HEK293 (cell line): ENCODE measurements at regions not wholly inside any gene's neighbourhood (a gene's known extent, or its start where the extent isn't known, plus 50 kb on each side); places are given as distances from the start of the nearest gene placed in this dataset.

Experiments used
- CTCF ChIA-PET: fragments of 350-600 bp; formaldehyde crosslinking; extraction: SDS; loops from one replicate; lab custom pipeline; 2021; ENCODE audit warnings: antibody characterized with exemption; lab: Yijun Ruan, JAX
- POLR2A ChIA-PET: fragments of 300-600 bp; formaldehyde crosslinking; extraction: SDS; loops from one replicate; lab custom pipeline; 2020; ENCODE audit warnings: antibody characterized with exemption, inconsistent platforms; lab: Yijun Ruan, JAX
- H3K27ac ChIP-seq: fragments of 200-500 bp; sonication (Bioruptor generic); 2 replicates; pipeline ENCODE4 v1.5.1; 2014; ENCODE audit warnings: low read depth, low read length, control low read depth, inconsistent platforms; ENCODE audit errors: extremely low read depth
- H3K36me3 ChIP-seq, 2 experiments: fragments of 200-500 bp in 1 of 2; sonication (Bioruptor generic) in 1 of 2; 1 replicate in 1 of 2; 2 replicates in 1 of 2; pipeline ENCODE4 v1.5.1; 2014 to 2017; ENCODE audit warnings: inconsistent platforms in 2 of 2, low read length in 2 of 2; ENCODE audit not compliant: control insufficient read depth in 2 of 2, insufficient read depth in 1 of 2
- H3K4me1 ChIP-seq: fragments of 200-500 bp; sonication (Bioruptor generic); 2 replicates; pipeline ENCODE4 v1.5.1; 2014; ENCODE audit warnings: mild to moderate bottlenecking, low read length, inconsistent platforms; ENCODE audit not compliant: control insufficient read depth, insufficient read depth
- H3K4me3 ChIP-seq: 2 replicates; pipeline ENCODE4 v1.5.1; 2011; ENCODE audit warnings: low read depth, mild to moderate bottlenecking, control low read depth, low read length, moderate library complexity
- H3K9me3 ChIP-seq: fragments of 200-500 bp; sonication (Bioruptor generic); 2 replicates; pipeline ENCODE4 v1.5.1; 2014; ENCODE audit warnings: low read depth, low read length, inconsistent platforms; ENCODE audit not compliant: control insufficient read depth, insufficient read depth
- FEZF1 ChIP-seq: fragments of 450-650 bp; formaldehyde crosslinking; IDR thresholded peaks from 2 replicates; pipeline ENCODE4 v1.5.1; 2016; ENCODE audit warnings: missing biosample characterization, missing genetic modification characterization
- MEIS1 ChIP-seq: sonication (generic); formaldehyde crosslinking; IDR thresholded peaks from 2 replicates; pipeline ENCODE4 v1.8.1; 2022; ENCODE audit warnings: missing genetic modification reagents, mild to moderate bottlenecking, borderline replicate concordance
- SP2 ChIP-seq: fragments of 450-650 bp; formaldehyde crosslinking; IDR thresholded peaks from 2 replicates; pipeline ENCODE4 v1.5.1; 2016; ENCODE audit warnings: missing biosample characterization, missing genetic modification characterization
- SP3 ChIP-seq: fragments of 450-650 bp; formaldehyde crosslinking; IDR thresholded peaks from 2 replicates; pipeline ENCODE4 v1.5.1; 2016; ENCODE audit warnings: missing biosample characterization, missing genetic modification characterization
- ZBTB10 ChIP-seq: fragments of 450-650 bp; formaldehyde crosslinking; IDR thresholded peaks from 2 replicates; pipeline ENCODE4 v1.5.1; 2016; ENCODE audit warnings: missing biosample characterization, missing genetic modification characterization
- ZBTB21 ChIP-seq: fragments of 450-650 bp; formaldehyde crosslinking; IDR thresholded peaks from 2 replicates; pipeline ENCODE4 v1.5.1; 2017; ENCODE audit warnings: missing biosample characterization, missing genetic modification characterization
- ZBTB26 ChIP-seq: fragments of 450-650 bp; formaldehyde crosslinking; optimal IDR thresholded peaks from 2 replicates; pipeline ENCODE3; 2016; ENCODE audit warnings: missing biosample characterization, mild to moderate bottlenecking, missing genetic modification characterization
- ZIC2 ChIP-seq: fragments of 450-650 bp; formaldehyde crosslinking; IDR thresholded peaks from 2 replicates; pipeline ENCODE4 v1.5.1; 2016; ENCODE audit warnings: missing biosample characterization, missing genetic modification characterization
- ZNF18 ChIP-seq: fragments of 450-650 bp; formaldehyde crosslinking; IDR thresholded peaks from 2 replicates; pipeline ENCODE4 v1.5.1; 2016; ENCODE audit warnings: missing biosample characterization, missing genetic modification characterization
- ZNF184 ChIP-seq: fragments of 450-650 bp; IDR thresholded peaks from 2 replicates; pipeline ENCODE4 v1.5.1; 2018; ENCODE audit warnings: missing biosample characterization, mild to moderate bottlenecking, missing genetic modification characterization
- ZNF266 ChIP-seq: fragments of 450-650 bp; formaldehyde crosslinking; IDR thresholded peaks from 2 replicates; pipeline ENCODE4 v1.5.1; 2016; ENCODE audit warnings: missing biosample characterization, missing genetic modification characterization, low read depth
- ZNF311 ChIP-seq: fragments of 450-650 bp; formaldehyde crosslinking; IDR thresholded peaks from 2 replicates; pipeline ENCODE4 v1.5.1; 2017; ENCODE audit warnings: missing biosample characterization, missing genetic modification characterization, borderline replicate concordance
- ZNF324 ChIP-seq: fragments of 450-650 bp; formaldehyde crosslinking; IDR thresholded peaks from 2 replicates; pipeline ENCODE4 v1.5.1; 2016; ENCODE audit warnings: missing biosample characterization, missing genetic modification characterization
- ZNF354C ChIP-seq: fragments of 450-650 bp; formaldehyde crosslinking; IDR thresholded peaks from 2 replicates; pipeline ENCODE4 v1.5.1; 2016; ENCODE audit warnings: missing biosample characterization, missing genetic modification characterization, low read depth, borderline replicate concordance
- ZNF398 ChIP-seq: fragments of 450-650 bp; formaldehyde crosslinking; IDR thresholded peaks from 2 replicates; pipeline ENCODE4 v1.5.1; 2017; ENCODE audit warnings: missing biosample characterization, missing genetic modification characterization
- ZNF513 ChIP-seq: fragments of 450-650 bp; IDR thresholded peaks from 2 replicates; pipeline ENCODE4 v1.5.1; 2018; ENCODE audit warnings: missing biosample characterization, missing genetic modification characterization
- ZNF518A ChIP-seq: fragments of 450-650 bp; formaldehyde crosslinking; conservative IDR thresholded peaks from 2 replicates; pipeline ENCODE4 v1.5.1; 2016; ENCODE audit warnings: low read depth, missing biosample characterization, missing genetic modification characterization
- ZNF544 ChIP-seq: fragments of 450-650 bp; formaldehyde crosslinking; IDR thresholded peaks from 2 replicates; pipeline ENCODE4 v1.5.0; 2017; ENCODE audit warnings: missing biosample characterization, missing genetic modification characterization
- ZNF623 ChIP-seq: fragments of 450-650 bp; formaldehyde crosslinking; IDR thresholded peaks from 2 replicates; pipeline ENCODE4 v1.5.1; 2016; ENCODE audit warnings: missing biosample characterization, missing genetic modification characterization
- ZNF624 ChIP-seq: fragments of 450-650 bp; formaldehyde crosslinking; IDR thresholded peaks from 2 replicates; pipeline ENCODE4 v1.5.1; 2017; ENCODE audit warnings: missing biosample characterization, missing genetic modification characterization
- ZNF677 ChIP-seq: fragments of 450-650 bp; IDR thresholded peaks from 2 replicates; pipeline ENCODE4 v1.5.0; 2018; ENCODE audit warnings: missing biosample characterization, mild to moderate bottlenecking, missing genetic modification characterization, moderate library complexity
- ZNF707 ChIP-seq: fragments of 450-650 bp; formaldehyde crosslinking; IDR thresholded peaks from 2 replicates; pipeline ENCODE4 v1.5.1; 2016; ENCODE audit warnings: missing biosample characterization, missing genetic modification characterization
- ZNF76 ChIP-seq: fragments of 450-650 bp; formaldehyde crosslinking; IDR thresholded peaks from 2 replicates; pipeline ENCODE4; 2016; ENCODE audit warnings: low read depth, missing biosample characterization, missing genetic modification characterization, borderline replicate concordance

GRCh38 chr13:79682164-79682563 is 201.2 kb downstream of the NDFIP2 start:
- H3K4me3 ChIP-seq, result no peak overlapping the region
- ChIA-PET CTCF (no interaction called here), POLR2A (no interaction called here)
- no peaks in the 10 kb centered on the region for H3K36me3 ChIP-seq
- H3K27ac ChIP-seq, result no peak overlapping the region
- H3K4me1 ChIP-seq, result no peaks in the 10 kb centered on the region
- no peaks in the 10 kb centered on the region for H3K9me3 ChIP-seq
- TF ChIP-seq ZNF544 (no peak), ZIC2 (tag by site-specific recombination) (no peak), ZNF707 (no peak), SP2 (tag by site-specific recombination) (no peak), ZNF76 (no peak), ZNF266 (tag by site-specific recombination) (no peak), ZNF184 (tag by site-specific recombination) (no peak), ZNF18 (tag by site-specific recombination) (no peak), ZNF354C (tag by site-specific recombination) (no peak), ZNF624 (tag by site-specific recombination) (no peak), ZBTB26 (tag by site-specific recombination) (no peak), ZNF623 (tag by site-specific recombination) (no peak), ZNF513 (tag by site-specific recombination) (no peak), SP3 (tag by site-specific recombination) (no peak), ZNF398 (tag by site-specific recombination) (no peak), ZNF324 (tag by site-specific recombination) (no peak)
- TF ChIP-seq, all 188 proteins: peak for 0

GRCh38 chr13:79681069-79681468 is 200.1 kb downstream of the NDFIP2 start:
- ChIA-PET CTCF (interaction anchor here (0.9 to 1.6 kb wide), 2 partner anchors 13 to 197 kb away, joined by 3 to 9 read pairs; no protein-coding TSS in a partner anchor), POLR2A (no interaction called here)
- TF ChIP-seq ZNF518A (no peak), ZBTB21 (tag by site-specific recombination) (no peak), ZNF311 (no peak), MEIS1 (CRISPR knock-in tag) (no peak), ZBTB10 (tag by site-specific recombination) (no peak), ZNF677 (tag by site-specific recombination) (no peak), FEZF1 (tag by site-specific recombination) (no peak)
- no peaks in the 10 kb centered on the region for H3K4me1 ChIP-seq
- H3K4me3 ChIP-seq, result no peak overlapping the region
- H3K27ac ChIP-seq, result no peak overlapping the region
- no peaks in the 10 kb centered on the region for H3K9me3 ChIP-seq
- H3K36me3 ChIP-seq, result no peaks in the 10 kb centered on the region
